ENCODE measurements at regions not wholly inside any gene's neighbourhood (a gene's known extent, or its start where the extent isn't known, plus 50 kb on each side); places are given as distances from the start of the nearest gene placed in this dataset.

DNA sequence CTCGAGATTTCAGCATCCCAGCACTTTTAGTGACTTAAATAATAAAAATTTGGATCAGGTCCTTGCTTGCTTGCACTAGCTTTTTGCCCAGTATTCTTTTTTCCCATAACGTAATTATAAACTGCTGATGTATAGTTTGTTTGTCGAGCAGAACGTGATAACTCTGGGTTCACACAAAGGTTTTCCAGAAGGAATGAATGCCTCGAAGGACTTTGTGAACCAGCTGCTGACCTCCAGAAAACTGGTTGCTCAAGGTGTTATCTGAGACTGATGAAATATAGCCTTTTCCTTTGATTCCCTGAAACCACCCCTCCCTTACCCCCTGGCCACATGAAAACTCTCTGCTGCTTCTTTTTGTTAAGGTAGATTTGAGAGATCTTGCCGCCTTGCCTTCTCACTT lies 229.1 kb upstream of the CARD18 start:
- ATAC-seq (no peak), DNase-seq (ENCODE audit: extremely low read depth in 1 of 4, low spot score in 3 of 4) (no peak), FAIRE-seq (no peak)
- no TSS peak for BruUV-seq (replicated peaks)
- Histone ChIP-seq H3K9ac (ENCODE audit: insufficient read depth in 1 of 2, low read depth in 2 of 2, low read length in 2 of 2) (no peak overlapping the region), H3K27me3 (ENCODE audit: control insufficient read depth in 2 of 2, insufficient read depth in 2 of 2, low read length in 2 of 2) (no peaks in the 10 kb centered on the region), H3K4me1 (replicated peaks in 1 of 2; ENCODE audit: control insufficient read depth in 2 of 2, insufficient read depth in 2 of 2, low read length in 2 of 2) (no peaks in the 10 kb centered on the region), H3K79me2 (ENCODE audit: control insufficient read depth, insufficient read depth, low read length) (no peaks in the 10 kb centered on the region), H3K27ac (ENCODE audit: extremely low read depth, low read depth, low read length) (no peak overlapping the region), H3K36me3 (ENCODE audit: control insufficient read depth, insufficient read depth, low read length) (no peaks in the 10 kb centered on the region), H3K4me3 (no peak overlapping the region), H3K4me2 (ENCODE audit: insufficient read depth, low read length) (no peak overlapping the region), H2AFZ (ENCODE audit: low read depth, low read length) (no peak overlapping the region), H3K9me1 (ENCODE audit: control insufficient read depth, insufficient read depth, low read length) (no peaks in the 10 kb centered on the region), H4K20me1 (replicated peaks; ENCODE audit: control insufficient read depth, insufficient read depth, low read length) (no peaks in the 10 kb centered on the region), H3K9me3 (replicated peaks; ENCODE audit: control insufficient read depth, insufficient read depth, low read depth, low read length) (no peaks in the 10 kb centered on the region)
- in situ Hi-C loops (cut with MboI) (no loop called here), intact Hi-C loops (cut with micrococcal nuclease) (no loop called here)
- CTCF ChIA-PET (ENCODE audit: low intra/inter-chr PET ratio): no interaction called here
- POLR2A ChIA-PET: no interaction called here
- WGBS (ENCODE audit: insufficient coverage, low coverage, missing lambda C conversion rate): 38% methylated on average over 6 of the region's 6 CpGs
- TF ChIP-seq U2AF2 (optimal IDR thresholded peaks at IDR 0.05; ENCODE audit: low read depth, low read length): no peak
- no peak for TF ChIP-seq SMARCA4 (IDR thresholded peaks at IDR 0.05)
- no peak for TF ChIP-seq ARID2 (IDR thresholded peaks at IDR 0.05)
- no peak for TF ChIP-seq SMC3 (conservative IDR thresholded peaks at IDR 0.05; ENCODE audit: insufficient read depth, low read depth, low read length)
- TF ChIP-seq MTA1 (IDR thresholded peaks at IDR 0.05; ENCODE audit: borderline replicate concordance): no peak
- TF ChIP-seq ZNF24 (IDR thresholded peaks at IDR 0.05): no peak
- TF ChIP-seq RBM34 (IDR thresholded peaks at IDR 0.05; ENCODE audit: borderline replicate concordance, insufficient read depth, low read length): no peak
- no peak for TF ChIP-seq KLF13 (tag; IDR thresholded peaks at IDR 0.05; ENCODE audit: borderline replicate concordance, low read depth)
- TF ChIP-seq KDM2B (CRISPR knock-in tag; IDR thresholded peaks at IDR 0.05): no peak
- no peak for TF ChIP-seq HIVEP1 (CRISPR knock-in tag; IDR thresholded peaks at IDR 0.05)
- no peak for TF ChIP-seq ZNF253 (CRISPR knock-in tag; conservative IDR thresholded peaks at IDR 0.05)
- TF ChIP-seq, protein P1, sequence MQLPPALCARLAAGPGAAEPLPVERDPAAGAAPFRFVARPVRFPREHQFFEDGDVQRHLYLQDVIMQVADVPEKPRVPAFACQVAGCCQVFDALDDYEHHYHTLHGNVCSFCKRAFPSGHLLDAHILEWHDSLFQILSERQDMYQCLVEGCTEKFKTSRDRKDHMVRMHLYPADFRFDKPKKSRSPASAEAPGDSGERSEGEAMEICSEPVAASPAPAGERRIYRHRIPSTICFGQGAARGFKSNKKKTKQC (CRISPR knock-in tag; IDR thresholded peaks at IDR 0.05): no peak
- no peak for TF ChIP-seq CCAR2 (IDR thresholded peaks at IDR 0.05; ENCODE audit: low read depth, low read length)
- TF ChIP-seq, protein P2, sequence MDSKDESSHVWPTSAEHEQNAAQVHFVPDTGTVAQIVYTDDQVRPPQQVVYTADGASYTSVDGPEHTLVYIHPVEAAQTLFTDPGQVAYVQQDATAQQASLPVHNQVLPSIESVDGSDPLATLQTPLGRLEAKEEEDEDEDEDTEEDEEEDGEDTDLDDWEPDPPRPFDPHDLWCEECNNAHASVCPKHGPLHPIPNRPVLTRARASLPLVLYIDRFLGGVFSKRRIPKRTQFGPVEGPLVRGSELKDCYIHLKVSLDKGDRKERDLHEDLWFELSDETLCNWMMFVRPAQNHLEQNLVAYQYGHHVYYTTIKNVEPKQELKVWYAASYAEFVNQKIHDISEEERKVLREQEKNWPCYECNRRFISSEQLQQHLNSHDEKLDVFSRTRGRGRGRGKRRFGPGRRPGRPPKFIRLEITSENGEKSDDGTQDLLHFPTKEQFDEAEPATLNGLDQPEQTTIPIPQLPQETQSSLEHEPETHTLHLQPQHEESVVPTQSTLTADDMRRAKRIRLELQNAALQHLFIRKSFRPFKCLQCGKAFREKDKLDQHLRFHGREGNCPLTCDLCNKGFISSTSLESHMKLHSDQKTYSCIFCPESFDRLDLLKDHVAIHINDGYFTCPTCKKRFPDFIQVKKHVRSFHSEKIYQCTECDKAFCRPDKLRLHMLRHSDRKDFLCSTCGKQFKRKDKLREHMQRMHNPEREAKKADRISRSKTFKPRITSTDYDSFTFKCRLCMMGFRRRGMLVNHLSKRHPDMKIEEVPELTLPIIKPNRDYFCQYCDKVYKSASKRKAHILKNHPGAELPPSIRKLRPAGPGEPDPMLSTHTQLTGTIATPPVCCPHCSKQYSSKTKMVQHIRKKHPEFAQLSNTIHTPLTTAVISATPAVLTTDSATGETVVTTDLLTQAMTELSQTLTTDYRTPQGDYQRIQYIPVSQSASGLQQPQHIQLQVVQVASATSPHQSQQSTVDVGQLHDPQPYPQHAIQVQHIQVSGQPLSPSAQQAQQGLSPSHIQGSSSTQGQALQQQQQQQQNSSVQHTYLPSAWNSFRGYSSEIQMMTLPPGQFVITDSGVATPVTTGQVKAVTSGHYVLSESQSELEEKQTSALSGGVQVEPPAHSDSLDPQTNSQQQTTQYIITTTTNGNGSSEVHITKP (IDR thresholded peaks at IDR 0.05; ENCODE audit: partially characterized antibody): no peak
- TF ChIP-seq RCOR1 (IDR thresholded peaks at IDR 0.05; ENCODE audit: borderline replicate concordance in 1 of 2, low read depth in 2 of 2, low read length in 2 of 2): no peak
